ENCODE measurements at regions not wholly inside any gene's neighbourhood (a gene's known extent, or its start where the extent isn't known, plus 50 kb on each side); places are given as distances from the start of the nearest gene placed in this dataset.

DNA sequence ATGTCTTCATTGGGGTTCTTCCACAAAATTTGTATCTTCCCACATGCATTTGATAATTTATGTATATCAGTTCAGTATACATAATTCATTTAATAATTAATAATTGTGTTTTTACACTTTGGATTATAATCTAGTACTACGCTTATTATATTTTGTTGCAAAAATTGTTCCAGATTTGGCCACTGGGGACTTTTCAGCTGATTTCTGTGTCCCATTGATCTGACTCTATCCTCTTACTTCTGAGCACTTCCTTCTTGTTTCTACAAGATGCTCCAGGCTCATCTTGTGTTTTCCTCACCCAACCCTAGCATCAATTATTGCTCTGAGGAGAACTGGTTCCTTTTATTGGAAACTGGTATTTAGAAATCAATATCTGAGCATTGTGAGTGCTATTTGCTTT is 215.3 kb upstream of the CDH19 start:
- no peak overlapping the region for H3K4me3 ChIP-seq
- H3K9me3 ChIP-seq = peaks cover 0 to 17% (median 0%) of the 10 kb centered on the region in 11 donors
- H3K27me3 ChIP-seq = no peaks in the 10 kb centered on the region
- no peak for DNase-seq
- ATAC-seq = no peak
- no peak overlapping the region for H3K27ac ChIP-seq
- intact Hi-C loops (cut with DNase I) = no loop called here
- 87 to 97% methylated on average over 1 of the region's 1 CpG for WGBS, 2 donors
- no peak for TF ChIP-seq CTCF (IDR thresholded peaks at IDR 0.05)
- H3K36me3 ChIP-seq = no peaks in the 10 kb centered on the region
- H3K4me1 ChIP-seq = no peaks in the 10 kb centered on the region

- H3K36me3 ChIP-seq = no peaks in the 10 kb centered on the region
- intact Hi-C loops (cut with DNase I) = no loop called here
- H3K27me3 ChIP-seq = no peaks in the 10 kb centered on the region
- ATAC-seq = no peak
- H3K27ac ChIP-seq = no peak overlapping the region
- H3K9me3 ChIP-seq = no peaks in the 10 kb centered on the region
- H3K4me3 ChIP-seq = no peak overlapping the region
- no peak for DNase-seq
- TF ChIP-seq CTCF (IDR thresholded peaks at IDR 0.05) = no peak
- no peaks in the 10 kb centered on the region for H3K4me1 ChIP-seq
Observed at GRCh38 chr18:66813138-66813537, 209.2 kb upstream of the CDH19 start.

DNA sequence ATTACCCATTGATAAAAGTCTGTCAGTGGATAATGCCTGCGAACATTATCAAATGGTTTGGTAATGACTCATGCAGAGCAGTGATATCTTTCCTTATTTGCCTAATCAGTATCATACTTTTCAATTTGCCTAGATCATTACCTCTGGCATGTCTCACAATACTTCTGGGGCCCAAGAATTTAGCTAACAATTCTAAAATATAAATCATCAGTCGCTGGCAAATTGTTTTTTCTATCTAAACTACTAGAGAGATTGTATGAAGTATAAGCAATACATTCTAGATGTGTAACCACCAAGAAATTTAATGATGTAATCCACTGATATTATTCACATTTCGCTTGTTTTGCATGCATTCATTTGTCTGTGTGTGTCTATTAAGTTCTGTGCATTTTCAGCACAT is 191.2 kb upstream of the CDH19 start:
- no peaks in the 10 kb centered on the region for H3K9me3 ChIP-seq
- H3K4me3 ChIP-seq = no peak overlapping the region
- no peak for TF ChIP-seq CTCF (IDR thresholded peaks at IDR 0.05)
- no peak overlapping the region for H3K27ac ChIP-seq
- WGBS, 2 donors = 27 to 33% methylated on average over 3 of the region's 3 CpGs
- H3K4me1 ChIP-seq = no peaks in the 10 kb centered on the region
- H3K36me3 ChIP-seq = no peaks in the 10 kb centered on the region
- DNase-seq (no peak), ATAC-seq (no peak)
- H3K27me3 ChIP-seq = no peaks in the 10 kb centered on the region
- intact Hi-C loops (cut with DNase I) = no loop called here

- Histone ChIP-seq H3K27me3 (no peaks in the 10 kb centered on the region), H3K9me3 (no peaks in the 10 kb centered on the region), H3K4me3 (no peak overlapping the region), H3K36me3 (no peaks in the 10 kb centered on the region), H3K4me1 (no peaks in the 10 kb centered on the region), H3K27ac (no peak overlapping the region)
- DNase-seq (no peak), ATAC-seq (no peak)
- intact Hi-C loops (cut with DNase I) = no loop called here
- 45 to 57% methylated on average over 3 of the region's 3 CpGs for WGBS, 2 donors
- TF ChIP-seq CTCF (IDR thresholded peaks at IDR 0.05) = no peak
Observed at GRCh38 chr18:66792466-66792865, 188.6 kb upstream of the CDH19 start.

- H3K27me3 ChIP-seq = no peaks in the 10 kb centered on the region
- H3K9me3 ChIP-seq = no peaks in the 10 kb centered on the region
- H3K4me3 ChIP-seq = no peak overlapping the region
- WGBS, 2 donors = 69 to 76% methylated on average over 2 of the region's 2 CpGs
- H3K36me3 ChIP-seq = no peaks in the 10 kb centered on the region
- DNase-seq (no peak), ATAC-seq (no peak)
- no peaks in the 10 kb centered on the region for H3K4me1 ChIP-seq
- no peak for TF ChIP-seq CTCF (IDR thresholded peaks at IDR 0.05)
- intact Hi-C loops (cut with DNase I) = no loop called here
- H3K27ac ChIP-seq = no peak overlapping the region
Observed at GRCh38 chr18:66780609-66781008, 176.7 kb upstream of the CDH19 start.

Data from heart right ventricle (tissue), 16 donors.